Neural progenitor cell (in vitro differentiated cells): ENCODE measurements at regions not wholly inside any gene's neighbourhood (a gene's known extent, or its start where the extent isn't known, plus 50 kb on each side); places are given as distances from the start of the nearest gene placed in this dataset.

Experiments used
- CTCF ChIP-seq: fragments of 200-600 bp; sonication (generic); IDR thresholded peaks from 2 replicates; pipeline ENCODE4 v1.5.1; 2017; ENCODE audit warnings: antibody characterized with exemption, mild to moderate bottlenecking
- EZH2 ChIP-seq: fragments of 200-600 bp; sonication (generic); IDR thresholded peaks from 2 replicates; pipeline ENCODE4 v1.6.1; 2017; ENCODE audit warnings: antibody characterized with exemption, mild to moderate bottlenecking, moderate library complexity
- EZH2phosphoT487 ChIP-seq: fragments of 200-600 bp; sonication (generic); IDR thresholded peaks from 2 replicates; pipeline ENCODE4 v1.6.1; 2017; ENCODE audit warnings: antibody characterized with exemption

DNA sequence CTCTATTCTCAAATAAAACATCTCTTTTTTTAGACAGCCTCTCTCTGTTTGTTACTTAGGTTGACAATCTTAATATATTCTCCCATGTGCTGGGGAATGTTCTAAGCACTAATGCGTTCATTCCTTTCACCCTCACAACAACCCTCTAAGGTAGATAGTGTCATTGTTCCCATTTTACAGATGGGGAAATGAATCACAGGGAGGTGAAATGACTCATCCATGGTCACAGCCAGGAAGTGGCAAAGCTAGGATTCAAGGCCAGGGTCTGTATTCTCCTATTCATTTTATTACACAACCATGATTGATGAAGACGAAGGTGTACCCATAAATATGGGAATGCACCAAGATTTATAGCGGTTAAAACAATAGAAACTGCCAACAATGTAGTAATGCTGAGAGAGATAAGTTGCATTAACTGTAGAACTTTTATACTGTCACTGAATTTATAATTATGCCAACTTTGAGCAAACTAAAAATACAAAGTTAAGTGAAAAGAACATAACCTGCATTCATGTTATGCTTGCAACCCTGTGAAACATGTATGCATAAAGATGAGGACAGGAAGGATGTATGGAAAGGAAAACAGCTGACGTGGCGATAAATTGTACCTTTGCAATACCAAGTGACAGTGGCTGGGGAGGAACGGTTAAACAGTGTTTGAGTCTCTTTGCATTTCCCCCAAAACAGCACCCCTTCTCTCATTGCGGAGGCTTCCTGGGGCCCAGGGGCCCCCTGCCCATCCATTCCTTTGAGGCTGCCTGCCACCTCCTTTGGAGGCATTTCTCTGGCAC lies 257.7 kb upstream of the AGAP1 start:
- TF ChIP-seq CTCF = no peak
- TF ChIP-seq EZH2phosphoT487 = no peak
- no peak for TF ChIP-seq EZH2
